OCI-LY1 (cell line): ENCODE measurements at regions not wholly inside any gene's neighbourhood (a gene's known extent, or its start where the extent isn't known, plus 50 kb on each side); places are given as distances from the start of the nearest gene placed in this dataset.

Experiments
- H2AFZ ChIP-seq: fragments of 200-600 bp; sonication (generic), shearing (Covaris generic); 2 replicates; pipeline ENCODE4 v1.6.0; 2014; ENCODE audit warnings: antibody characterized with exemption, mild to moderate bottlenecking, low read length
- H3F3A ChIP-seq: fragments of 200-600 bp; sonication (generic), shearing (Covaris generic); 2 replicates; pipeline ENCODE4 v1.6.0; 2014; ENCODE audit warnings: mild to moderate bottlenecking, antibody characterized with exemption, low read length, moderate library complexity; ENCODE audit not compliant: insufficient read depth
- H3K27ac ChIP-seq: fragments of 200-600 bp; sonication (generic); 2 replicates; pipeline ENCODE4 v1.5.1; 2014; ENCODE audit warnings: low read length, mixed run types, mild to moderate bottlenecking, low read depth; ENCODE audit not compliant: poor library complexity, severe bottlenecking
- H3K27me3 ChIP-seq: fragments of 200-600 bp; sonication (generic); 2 replicates; pipeline ENCODE4 v1.6.0; 2014; ENCODE audit warnings: antibody characterized with exemption, mild to moderate bottlenecking, low read length, moderate library complexity; ENCODE audit not compliant: insufficient read depth
- H3K36me3 ChIP-seq: fragments of 200-600 bp; sonication (generic); 2 replicates; pipeline ENCODE4 v1.6.1; 2014; ENCODE audit warnings: mild to moderate bottlenecking, antibody characterized with exemption, low read length, moderate library complexity, mixed read lengths; ENCODE audit not compliant: insufficient read depth
- H3K4me1 ChIP-seq: fragments of 200-600 bp; sonication (generic); 2 replicates; pipeline ENCODE4 v1.5.1; 2014; ENCODE audit warnings: mild to moderate bottlenecking, low read length, moderate library complexity; ENCODE audit not compliant: insufficient read depth, severe bottlenecking
- H3K4me2 ChIP-seq: fragments of 200-600 bp; sonication (generic), shearing (Covaris generic); 2 replicates; pipeline ENCODE4 v1.6.1; 2014; ENCODE audit warnings: low read length
- H3K4me3 ChIP-seq: fragments of 200-600 bp; sonication (generic); 2 replicates; pipeline ENCODE4 v1.5.1; 2014; ENCODE audit warnings: low read length, low read depth, mild to moderate bottlenecking, mixed read lengths; ENCODE audit not compliant: poor library complexity, severe bottlenecking
- H3K79me2 ChIP-seq: fragments of 200-600 bp; shearing (Covaris generic); 2 replicates; pipeline ENCODE4 v1.6.1; 2016; ENCODE audit warnings: mixed run types, low read length, mixed read lengths; ENCODE audit not compliant: insufficient read depth
- H3K9ac ChIP-seq: fragments of 200-600 bp; sonication (generic), shearing (Covaris generic); 2 replicates; pipeline ENCODE4 v1.6.1; 2014; ENCODE audit warnings: mild to moderate bottlenecking, low read length, mixed read lengths
- H3K9me2 ChIP-seq: fragments of 200-600 bp; sonication (generic), shearing (Covaris generic); 2 replicates; pipeline ENCODE4 v1.6.1; 2014; ENCODE audit warnings: low read depth, mild to moderate bottlenecking, low read length, mixed read lengths
- H3K9me3 ChIP-seq: fragments of 200-600 bp; shearing (Covaris generic); 2 replicates; pipeline ENCODE4 v1.6.1; 2014; ENCODE audit warnings: low read length, mixed read lengths
- H4K20me1 ChIP-seq: fragments of 200-600 bp; sonication (generic), shearing (Covaris generic); 2 replicates; pipeline ENCODE4 v1.6.0; 2016; ENCODE audit warnings: mild to moderate bottlenecking, low read length; ENCODE audit not compliant: insufficient read depth
- CTCF ChIP-seq: fragments of 200-600 bp; sonication (generic), shearing (Covaris generic); IDR thresholded peaks from 2 replicates; pipeline ENCODE4 v1.5.1; 2017; ENCODE audit warnings: mild to moderate bottlenecking, antibody characterized with exemption, low read length, moderate library complexity, mixed read lengths
- EZH2 ChIP-seq: fragments of 200-600 bp; sonication (generic), shearing (Covaris generic); IDR thresholded peaks from 2 replicates; pipeline ENCODE4 v1.8.0; 2017; ENCODE audit warnings: borderline replicate concordance, mixed run types, mild to moderate bottlenecking, antibody characterized with exemption, low read length, moderate library complexity, mixed read lengths

- Histone ChIP-seq H3K27me3 (no peaks in the 10 kb centered on the region), H3K4me2 (no peak overlapping the region), H3K27ac (no peak overlapping the region), H3K36me3 (no peaks in the 10 kb centered on the region), H3K79me2 (no peaks in the 10 kb centered on the region), H3F3A (no peaks in the 10 kb centered on the region), H2AFZ (no peak overlapping the region), H3K4me1 (no peaks in the 10 kb centered on the region), H4K20me1 (no peaks in the 10 kb centered on the region), H3K9me3 (no peaks in the 10 kb centered on the region), H3K9me2 (no peaks in the 10 kb centered on the region), H3K9ac (no peak overlapping the region), H3K4me3 (no peak overlapping the region)
- no peak for TF ChIP-seq CTCF
- no peak for TF ChIP-seq EZH2
Measured at GRCh38 chr6:65876668-65877067, 169.6 kb upstream of the EYS start.

GRCh38 chr6:65852369-65852852 lies 145.4 kb upstream of the EYS start:
- Histone ChIP-seq H3K27ac (no peak overlapping the region), H3K9ac (no peak overlapping the region), H3K4me1 (no peaks in the 10 kb centered on the region), H3F3A (no peaks in the 10 kb centered on the region), H3K4me2 (no peak overlapping the region), H3K36me3 (no peaks in the 10 kb centered on the region), H3K27me3 (no peaks in the 10 kb centered on the region), H3K9me2 (no peaks in the 10 kb centered on the region), H3K4me3 (no peak overlapping the region), H3K9me3 (no peaks in the 10 kb centered on the region), H2AFZ (no peak overlapping the region), H4K20me1 (no peaks in the 10 kb centered on the region), H3K79me2 (no peaks in the 10 kb centered on the region)
- no peak for TF ChIP-seq EZH2
- no peak for TF ChIP-seq CTCF

GRCh38 chr6:65830151-65830550 lies 123.1 kb upstream of the EYS start:
- no peaks in the 10 kb centered on the region for H3K79me2 ChIP-seq

More at GRCh38 chr6:65830151-65830550, 123.1 kb upstream of the EYS start:
- H3K4me1 ChIP-seq: no peaks in the 10 kb centered on the region
- no peak overlapping the region for H3K4me3 ChIP-seq
- H3K27me3 ChIP-seq: no peaks in the 10 kb centered on the region
- no peaks in the 10 kb centered on the region for H3K36me3 ChIP-seq
- H3K9me2 ChIP-seq: no peaks in the 10 kb centered on the region
- H3K9me3 ChIP-seq: no peaks in the 10 kb centered on the region
- H3F3A ChIP-seq: no peaks in the 10 kb centered on the region
- H3K9ac ChIP-seq: no peak overlapping the region
- no peak overlapping the region for H3K4me2 ChIP-seq
- H4K20me1 ChIP-seq: no peaks in the 10 kb centered on the region
- no peak for TF ChIP-seq CTCF
- no peak for TF ChIP-seq EZH2
- no peak overlapping the region for H2AFZ ChIP-seq
- H3K27ac ChIP-seq: no peak overlapping the region
